ENCODE measurements at regions not wholly inside any gene's neighbourhood (a gene's known extent, or its start where the extent isn't known, plus 50 kb on each side); places are given as distances from the start of the nearest gene placed in this dataset.

GRCh38 chr6:71371559-71371958 is 82.9 kb downstream of the OGFRL1 start:
- Histone ChIP-seq H3K4me1 (ENCODE audit: insufficient read depth, low read length) (peaks cover 1% of the 10 kb centered on the region), H3K27me3 (ENCODE audit: insufficient read depth, low read length) (no peaks in the 10 kb centered on the region), H2AFZ (ENCODE audit: low read length) (no peak overlapping the region), H3K27ac (ENCODE audit: low read depth, low read length) (no peak overlapping the region), H4K20me1 (ENCODE audit: insufficient read depth, low read length) (no peaks in the 10 kb centered on the region), H3K4me3 (ENCODE audit: insufficient read depth, low read length) (no peak overlapping the region), H3K9me3 (ENCODE audit: low read depth, low read length) (no peaks in the 10 kb centered on the region), H3K36me3 (ENCODE audit: insufficient read depth, low read length) (peaks cover 5% of the 10 kb centered on the region), H3K4me2 (ENCODE audit: insufficient read depth, low read length) (no peak overlapping the region), H3K79me2 (ENCODE audit: insufficient read depth, low read length) (peaks cover 36% of the 10 kb centered on the region)
- no peak for TF ChIP-seq CTCF (IDR thresholded peaks at IDR 0.05; ENCODE audit: extremely low read depth, low read depth, low read length)
- no peak for DNase-seq (ENCODE audit: insufficient read length, low spot score, missing footprints)

- H3K4me3 ChIP-seq (ENCODE audit: insufficient read depth, low read length) = no peak overlapping the region
- H3K79me2 ChIP-seq (ENCODE audit: insufficient read depth, low read length) = peaks cover 47% of the 10 kb centered on the region
- H3K4me2 ChIP-seq (ENCODE audit: insufficient read depth, low read length) = no peak overlapping the region
- TF ChIP-seq CTCF (IDR thresholded peaks at IDR 0.05; ENCODE audit: extremely low read depth, low read depth, low read length) = no peak
- H3K4me1 ChIP-seq (ENCODE audit: insufficient read depth, low read length) = no peaks in the 10 kb centered on the region
- H2AFZ ChIP-seq (ENCODE audit: low read length) = no peak overlapping the region
- no peak for DNase-seq (ENCODE audit: insufficient read length, low spot score, missing footprints)
- H4K20me1 ChIP-seq (ENCODE audit: insufficient read depth, low read length) = no peaks in the 10 kb centered on the region
- H3K27ac ChIP-seq (ENCODE audit: low read depth, low read length) = no peak overlapping the region
- no peaks in the 10 kb centered on the region for H3K27me3 ChIP-seq (ENCODE audit: insufficient read depth, low read length)
- no peaks in the 10 kb centered on the region for H3K9me3 ChIP-seq (ENCODE audit: low read depth, low read length)
- peaks cover 7% of the 10 kb centered on the region for H3K36me3 ChIP-seq (ENCODE audit: insufficient read depth, low read length)
These were observed 85.3 kb downstream of the OGFRL1 start for GRCh38 chr6:71373943-71374342.

GRCh38 chr6:71375676-71376075 is 87.1 kb downstream of the OGFRL1 start:
- H3K36me3 ChIP-seq (ENCODE audit: insufficient read depth, low read length) = peaks cover 5% of the 10 kb centered on the region
- DNase-seq (ENCODE audit: insufficient read length, low spot score, missing footprints) = no peak
- no peak overlapping the region for H3K4me3 ChIP-seq (ENCODE audit: insufficient read depth, low read length)
- no peaks in the 10 kb centered on the region for H3K27me3 ChIP-seq (ENCODE audit: insufficient read depth, low read length)
- H3K79me2 ChIP-seq (ENCODE audit: insufficient read depth, low read length) = peaks cover 48% of the 10 kb centered on the region
- H3K27ac ChIP-seq (ENCODE audit: low read depth, low read length) = no peak overlapping the region
- no peak for TF ChIP-seq CTCF (IDR thresholded peaks at IDR 0.05; ENCODE audit: extremely low read depth, low read depth, low read length)
- no peak overlapping the region for H3K4me2 ChIP-seq (ENCODE audit: insufficient read depth, low read length)
- no peaks in the 10 kb centered on the region for H4K20me1 ChIP-seq (ENCODE audit: insufficient read depth, low read length)
- no peaks in the 10 kb centered on the region for H3K9me3 ChIP-seq (ENCODE audit: low read depth, low read length)
- H2AFZ ChIP-seq (ENCODE audit: low read length) = no peak overlapping the region
- H3K4me1 ChIP-seq (ENCODE audit: insufficient read depth, low read length) = no peaks in the 10 kb centered on the region

- Histone ChIP-seq H2AFZ (ENCODE audit: low read length) (no peak overlapping the region), H3K4me2 (ENCODE audit: insufficient read depth, low read length) (no peak overlapping the region), H3K27me3 (ENCODE audit: insufficient read depth, low read length) (no peaks in the 10 kb centered on the region), H3K36me3 (ENCODE audit: insufficient read depth, low read length) (peaks cover 3% of the 10 kb centered on the region), H3K4me3 (ENCODE audit: insufficient read depth, low read length) (no peak overlapping the region), H3K27ac (ENCODE audit: low read depth, low read length) (no peak overlapping the region), H3K79me2 (ENCODE audit: insufficient read depth, low read length) (peaks cover 45% of the 10 kb centered on the region), H3K4me1 (ENCODE audit: insufficient read depth, low read length) (no peaks in the 10 kb centered on the region), H3K9me3 (ENCODE audit: low read depth, low read length) (no peaks in the 10 kb centered on the region), H4K20me1 (ENCODE audit: insufficient read depth, low read length) (no peaks in the 10 kb centered on the region)
- no peak for TF ChIP-seq CTCF (IDR thresholded peaks at IDR 0.05; ENCODE audit: extremely low read depth, low read depth, low read length)
- no peak for DNase-seq (ENCODE audit: insufficient read length, low spot score, missing footprints)
These were observed 88.2 kb downstream of the OGFRL1 start for GRCh38 chr6:71376830-71377229.
